B cell (primary cell): ENCODE measurements at regions not wholly inside any gene's neighbourhood (a gene's known extent, or its start where the extent isn't known, plus 50 kb on each side); places are given as distances from the start of the nearest gene placed in this dataset.

Source experiments
- ATAC-seq: fragments of 200-7000 bp; cut with Tn5 transposase; one replicate; pipeline ENCODE4 v1.10.0; 2021; ENCODE audit warnings: low read depth, mild to moderate bottlenecking, moderate number of reproducible peaks, moderate library complexity
- CTCF ChIA-PET: fragments of 350-600 bp; sonication (Branson Sonifier 250); formaldehyde crosslinking; loops from one replicate; lab custom pipeline; 2021; ENCODE audit warnings: antibody characterized with exemption, inconsistent platforms; lab: Charles Lee
- POLR2A ChIA-PET: fragments of 350-600 bp; sonication (Branson Sonifier 250); formaldehyde crosslinking; loops from one replicate; lab custom pipeline; 2021; ENCODE audit warnings: antibody characterized with exemption; lab: Charles Lee
- DNase-seq: peaks from one replicate; pipeline ENCODE4 v3.0.0; 2013
- H2AFZ ChIP-seq: 2 replicates; pipeline ENCODE4 v1.6.1; 2012; ENCODE audit warnings: mild to moderate bottlenecking, low read depth, low read length; ENCODE audit not compliant: insufficient read depth, poor library complexity, severe bottlenecking
- H3K27ac ChIP-seq, 2 donors: 1 replicate in 1 of 2; 2 replicates in 1 of 2; pipeline ENCODE4 v1.5.1; 2012 to 2013; ENCODE audit warnings: low read length in 2 of 2, mild to moderate bottlenecking in 2 of 2, moderate library complexity in 1 of 2
- H3K27me3 ChIP-seq, 4 experiments: fragments of 200-600 bp in 1 of 4; sonication (generic) in 1 of 4; replicated peaks in 1 of 4; 1 replicate in 2 of 4; 2 replicates in 2 of 4; pipeline versions ENCODE4 v1.6.1 to v1.7.0; 2013 to 2016; ENCODE audit warnings: low read length in 3 of 4, mild to moderate bottlenecking in 2 of 4, mixed read lengths in 1 of 4, moderate library complexity in 1 of 4; ENCODE audit not compliant: insufficient read depth in 4 of 4, control insufficient read depth in 3 of 4; ENCODE audit errors: control extremely low read depth in 1 of 4
- H3K36me3 ChIP-seq, 2 experiments: replicated peaks in 1 of 2; 1 replicate in 1 of 2; 2 replicates in 1 of 2; pipeline versions ENCODE4 v1.6.1 to v1.7.1; 2013; ENCODE audit warnings: low read length in 1 of 2; ENCODE audit not compliant: insufficient read depth in 2 of 2, control insufficient read depth in 1 of 2; ENCODE audit errors: control extremely low read depth in 1 of 2, extremely low read depth in 1 of 2
- H3K4me1 ChIP-seq, 2 donors: fragments of 200-600 bp in 1 of 2; sonication (generic) in 1 of 2; 1 replicate in 1 of 2; 2 replicates in 1 of 2; pipeline versions ENCODE4 v1.5.1 to v1.6.1; 2013 to 2017; ENCODE audit warnings: low read length in 2 of 2; ENCODE audit not compliant: control insufficient read depth in 2 of 2, insufficient read depth in 2 of 2
- H3K4me2 ChIP-seq: replicated peaks from 2 replicates; pipeline ENCODE3; 2012; ENCODE audit warnings: mild to moderate bottlenecking, low read depth, low read length; ENCODE audit not compliant: poor library complexity, severe bottlenecking
- H3K4me3 ChIP-seq, 5 experiments: fragments of 200-600 bp in 1 of 5; sonication (generic) in 1 of 5; 1 replicate in 3 of 5; 2 replicates in 2 of 5; pipeline versions ENCODE4 v1.5.1 to v1.7.0; 2011 to 2016; ENCODE audit warnings: low read length in 4 of 5, mild to moderate bottlenecking in 4 of 5, low read depth in 2 of 5, control low read depth in 1 of 5, moderate library complexity in 1 of 5; ENCODE audit not compliant: insufficient read depth in 1 of 5; ENCODE audit errors: control extremely low read depth in 1 of 5, extremely low read depth in 1 of 5
- H3K79me2 ChIP-seq: fragments of 200-600 bp; sonication (generic); one replicate; pipeline ENCODE4 v1.6.0; 2016; ENCODE audit warnings: low read length; ENCODE audit not compliant: control insufficient read depth, insufficient read depth
- H3K9ac ChIP-seq: fragments of 200-600 bp; sonication (generic); 2 replicates; pipeline ENCODE4 v1.6.1; 2017; ENCODE audit warnings: mild to moderate bottlenecking, low read length, moderate library complexity
- H3K9me3 ChIP-seq, 3 donors: one replicate each; pipeline versions ENCODE4 v1.6.1 to v1.7.1; 2013; ENCODE audit warnings: low read length in 2 of 3; ENCODE audit not compliant: control insufficient read depth in 2 of 3, insufficient read depth in 1 of 3; ENCODE audit errors: control extremely low read depth in 1 of 3
- H4K20me1 ChIP-seq: 2 replicates; pipeline ENCODE4 v1.6.0; 2012; ENCODE audit warnings: mild to moderate bottlenecking, low read length; ENCODE audit not compliant: insufficient read depth, control insufficient read depth, poor library complexity, severe bottlenecking
- H3K27ac Mint-ChIP-seq: one replicate; pipeline ENCODE4 v1.8.0; 2021; ENCODE audit warnings: mixed read lengths
- H3K27me3 Mint-ChIP-seq: one replicate; pipeline ENCODE4 v1.8.0; 2021; ENCODE audit warnings: mixed read lengths
- H3K4me1 Mint-ChIP-seq: one replicate; pipeline ENCODE4 v1.8.0; 2021; ENCODE audit warnings: mixed read lengths
- H3K4me3 Mint-ChIP-seq: one replicate; pipeline ENCODE4 v1.8.0; 2021; ENCODE audit warnings: mixed read lengths
- H3K9me3 Mint-ChIP-seq: one replicate; pipeline ENCODE4 v1.8.0; 2022; ENCODE audit warnings: mixed read lengths; ENCODE audit not compliant: insufficient read depth
- EZH2 ChIP-seq: IDR thresholded peaks from 2 replicates; pipeline ENCODE4 v1.6.1; 2012; ENCODE audit warnings: borderline replicate concordance, low read depth, mild to moderate bottlenecking, moderate library complexity, low read length; ENCODE audit not compliant: insufficient read depth, poor library complexity, severe bottlenecking
- WGBS: methylation state at CpG from one replicate; pipeline ENCODE4 v1.1.5; 2013; ENCODE audit warnings: missing lambda C conversion rate; ENCODE audit not compliant: insufficient coverage; 5-methylcytosine and 5-hydroxymethylcytosine counted together
- intact Hi-C: fragments of 100-400 bp; cut with micrococcal nuclease; formaldehyde crosslinking; loops from one replicate; pipeline ENCODE4 v1.10.0; 2022
- TF ChIP-seq, protein P1 (sequence below): fragments of 200-600 bp; IDR thresholded peaks from one replicate; pipeline ENCODE4 v1.8.0; 2022; ENCODE audit warnings: antibody characterized with exemption, mild to moderate bottlenecking

DNA sequence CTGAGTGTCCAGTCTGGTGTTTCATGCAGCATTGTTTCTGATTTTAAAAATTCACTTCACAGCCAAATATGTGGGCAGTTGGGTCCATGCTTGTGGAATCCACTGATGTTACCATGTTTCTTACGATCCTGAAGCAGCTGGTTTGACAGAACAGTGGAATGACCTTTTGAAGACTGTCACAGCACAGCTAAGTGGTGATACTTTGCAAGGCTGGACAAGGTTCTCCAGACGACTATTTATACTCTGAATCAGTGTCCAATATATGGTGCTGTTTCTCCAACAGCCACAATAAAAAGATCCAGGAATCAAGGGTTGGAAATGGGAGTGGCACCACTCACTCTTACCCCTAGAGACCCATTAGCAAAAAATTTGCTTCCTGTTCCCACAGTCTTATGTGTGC lies 577.4 kb upstream of the RAB6C start:
- H3K9ac ChIP-seq, result no peak overlapping the region
- H3K4me3 ChIP-seq, result no peak overlapping the region
- Mint-ChIP-seq H3K27me3 (peaks cover 4% of the 10 kb centered on the region), H3K4me3 (no peak overlapping the region), H3K27ac (no peak overlapping the region), H3K4me1 (no peaks in the 10 kb centered on the region), H3K9me3 (no peaks in the 10 kb centered on the region)
- no peaks in the 10 kb centered on the region for H4K20me1 ChIP-seq
- H3K9me3 ChIP-seq, result no peaks in the 10 kb centered on the region
- no peak overlapping the region for H2AFZ ChIP-seq
- H3K4me2 ChIP-seq, result no peak overlapping the region
- ChIA-PET POLR2A (no interaction called here), CTCF (no interaction called here)
- intact Hi-C loops, result no loop called here
- no peak overlapping the region for H3K27ac ChIP-seq
- no peak for DNase-seq
- no peak for ATAC-seq
- no peaks in the 10 kb centered on the region for H3K4me1 ChIP-seq
- no peaks in the 10 kb centered on the region for H3K27me3 ChIP-seq
- no peaks in the 10 kb centered on the region for H3K36me3 ChIP-seq
- no peaks in the 10 kb centered on the region for H3K79me2 ChIP-seq
- WGBS, result 100% methylated on average over 1 of the region's 2 CpGs
- TF ChIP-seq EZH2, result no peak
- TF ChIP-seq, protein P1, sequence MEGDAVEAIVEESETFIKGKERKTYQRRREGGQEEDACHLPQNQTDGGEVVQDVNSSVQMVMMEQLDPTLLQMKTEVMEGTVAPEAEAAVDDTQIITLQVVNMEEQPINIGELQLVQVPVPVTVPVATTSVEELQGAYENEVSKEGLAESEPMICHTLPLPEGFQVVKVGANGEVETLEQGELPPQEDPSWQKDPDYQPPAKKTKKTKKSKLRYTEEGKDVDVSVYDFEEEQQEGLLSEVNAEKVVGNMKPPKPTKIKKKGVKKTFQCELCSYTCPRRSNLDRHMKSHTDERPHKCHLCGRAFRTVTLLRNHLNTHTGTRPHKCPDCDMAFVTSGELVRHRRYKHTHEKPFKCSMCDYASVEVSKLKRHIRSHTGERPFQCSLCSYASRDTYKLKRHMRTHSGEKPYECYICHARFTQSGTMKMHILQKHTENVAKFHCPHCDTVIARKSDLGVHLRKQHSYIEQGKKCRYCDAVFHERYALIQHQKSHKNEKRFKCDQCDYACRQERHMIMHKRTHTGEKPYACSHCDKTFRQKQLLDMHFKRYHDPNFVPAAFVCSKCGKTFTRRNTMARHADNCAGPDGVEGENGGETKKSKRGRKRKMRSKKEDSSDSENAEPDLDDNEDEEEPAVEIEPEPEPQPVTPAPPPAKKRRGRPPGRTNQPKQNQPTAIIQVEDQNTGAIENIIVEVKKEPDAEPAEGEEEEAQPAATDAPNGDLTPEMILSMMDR, result no peak

DNA sequence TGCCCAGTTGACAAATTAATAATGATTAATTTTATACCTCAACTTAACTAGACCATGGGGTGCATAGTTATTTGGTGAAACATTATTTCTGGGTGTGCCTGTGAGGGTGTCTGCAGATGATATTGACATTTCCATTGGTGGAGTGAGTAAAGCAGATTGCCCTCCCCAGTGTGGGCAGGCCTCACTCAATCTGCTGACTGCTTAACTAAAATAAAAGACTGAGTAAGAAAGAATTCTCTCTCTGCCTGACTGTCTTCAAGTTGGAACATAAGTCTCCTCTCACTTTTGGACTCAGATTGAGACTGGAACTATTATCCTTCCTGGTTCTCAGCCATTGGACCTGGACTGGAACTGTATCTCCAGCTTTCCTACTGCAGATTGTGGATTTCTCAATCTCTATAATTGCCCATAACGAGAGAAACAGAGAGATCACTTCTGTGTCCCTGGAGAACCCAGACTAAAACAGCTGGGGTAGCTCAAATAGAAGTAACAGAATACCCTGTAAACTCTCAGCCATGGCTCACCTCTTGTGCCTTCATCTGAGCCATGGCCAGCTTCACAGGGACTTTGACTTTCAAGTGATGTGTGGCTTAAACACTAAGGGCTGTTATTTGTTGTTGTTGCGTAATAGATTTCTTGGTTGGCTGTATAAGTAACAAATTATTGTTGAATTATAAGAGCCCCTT lies 575.3 kb upstream of the RAB6C start:
- Histone ChIP-seq H3K9ac (no peak overlapping the region), H4K20me1 (no peaks in the 10 kb centered on the region), H3K4me1 (no peaks in the 10 kb centered on the region), H3K4me3 (no peak overlapping the region), H2AFZ (no peak overlapping the region), H3K9me3 (peaks cover 0 to 2% (median 0%) of the 10 kb centered on the region in 3 donors), H3K27ac (no peak overlapping the region), H3K4me2 (no peak overlapping the region), H3K27me3 (no peaks in the 10 kb centered on the region), H3K36me3 (no peaks in the 10 kb centered on the region), H3K79me2 (no peaks in the 10 kb centered on the region)
- H3K27ac Mint-ChIP-seq, result no peak overlapping the region
- no peak for ATAC-seq
- ChIA-PET POLR2A (no interaction called here), CTCF (no interaction called here)
- whole genome bisulfite sequencing, result 80% methylated on average over 1 of the region's 2 CpGs
- TF ChIP-seq, protein P1, result no peak
- no peak for TF ChIP-seq EZH2
- H3K9me3 Mint-ChIP-seq, result peaks cover 2% of the 10 kb centered on the region
- no peaks in the 10 kb centered on the region for H3K4me1 Mint-ChIP-seq
- no peak overlapping the region for H3K4me3 Mint-ChIP-seq
- intact Hi-C loops, result no loop called here
- peaks cover 4% of the 10 kb centered on the region for H3K27me3 Mint-ChIP-seq
- DNase-seq, result no peak
